ENCODE measurements at regions not wholly inside any gene's neighbourhood (a gene's known extent, or its start where the extent isn't known, plus 50 kb on each side); places are given as distances from the start of the nearest gene placed in this dataset.

- DNase-seq = no peak
Observed at GRCh38 chr10:128222332-128222849, 96.2 kb upstream of the MKI67 start.

DNA sequence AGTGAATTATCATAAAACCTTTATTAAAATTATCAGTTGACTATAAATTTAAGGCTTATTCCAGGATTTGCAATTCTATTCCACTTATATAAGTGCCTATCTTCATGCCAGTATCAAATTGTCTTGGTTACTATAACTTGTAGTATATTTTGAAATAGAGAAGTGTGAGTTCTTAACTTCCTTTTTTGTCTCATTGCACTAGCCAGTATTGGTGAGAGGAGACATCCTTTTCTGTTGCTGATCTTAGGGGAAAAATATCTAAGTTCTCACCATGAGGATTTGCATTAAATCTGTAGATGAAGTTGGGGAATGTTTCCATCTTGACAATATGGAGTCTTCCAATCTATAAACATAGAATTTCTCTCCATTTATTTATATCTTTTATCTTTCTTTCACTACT is 104.2 kb upstream of the MKI67 start:
- DNase-seq = no peak

DNA sequence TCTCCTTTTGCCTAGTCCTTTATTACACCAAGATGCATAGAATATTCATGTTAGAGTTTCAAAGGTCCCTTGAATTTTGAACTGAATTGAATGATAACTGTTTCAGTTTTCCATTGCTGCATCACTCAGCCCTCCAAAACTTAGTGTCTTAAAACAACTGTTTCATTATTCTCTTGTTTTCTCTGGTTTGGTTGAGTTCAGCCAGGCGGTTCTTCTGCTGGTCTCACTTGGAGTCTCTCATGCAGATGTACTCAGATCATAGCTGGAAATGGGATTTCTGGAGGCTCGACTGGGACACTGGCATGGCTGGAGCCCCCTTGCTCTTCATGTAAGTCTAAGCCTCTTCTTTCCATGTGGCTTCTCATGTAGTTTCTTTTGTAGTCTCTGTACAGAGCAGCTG is 107.2 kb upstream of the MKI67 start:
- DNase-seq = no peak

- no peak for DNase-seq
Observed at GRCh38 chr10:128237710-128238109, 111.5 kb upstream of the MKI67 start.

- DNase-seq = no peak
Observed at GRCh38 chr10:128241023-128241422, 114.8 kb upstream of the MKI67 start.

DNA sequence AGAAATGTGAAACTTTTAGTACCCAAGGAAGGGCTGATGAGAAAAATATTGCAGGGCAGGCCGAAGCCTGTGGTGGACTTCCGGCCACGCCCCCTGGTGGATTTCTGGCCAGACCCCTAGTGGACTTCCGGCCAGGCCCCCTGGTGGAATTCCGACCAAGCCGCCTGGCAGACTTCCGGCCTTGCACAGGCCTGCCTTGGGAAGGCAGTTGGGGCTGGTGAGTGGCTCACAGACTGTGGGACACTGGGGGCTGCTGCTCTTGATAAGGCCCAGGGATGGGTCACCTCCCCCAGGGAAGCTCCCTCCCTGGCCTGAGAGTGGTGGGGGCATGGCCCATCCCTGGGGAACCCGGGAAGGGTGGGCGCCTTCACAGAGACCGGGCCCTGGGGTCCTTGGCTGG is 116.4 kb upstream of the MKI67 start:
- no peak for DNase-seq

- no peak for DNase-seq
Observed at GRCh38 chr10:128245026-128245425, 118.8 kb upstream of the MKI67 start.

GRCh38 chr10:128247576-128247975 is 121.4 kb upstream of the MKI67 start:
- no peak for DNase-seq

DNA sequence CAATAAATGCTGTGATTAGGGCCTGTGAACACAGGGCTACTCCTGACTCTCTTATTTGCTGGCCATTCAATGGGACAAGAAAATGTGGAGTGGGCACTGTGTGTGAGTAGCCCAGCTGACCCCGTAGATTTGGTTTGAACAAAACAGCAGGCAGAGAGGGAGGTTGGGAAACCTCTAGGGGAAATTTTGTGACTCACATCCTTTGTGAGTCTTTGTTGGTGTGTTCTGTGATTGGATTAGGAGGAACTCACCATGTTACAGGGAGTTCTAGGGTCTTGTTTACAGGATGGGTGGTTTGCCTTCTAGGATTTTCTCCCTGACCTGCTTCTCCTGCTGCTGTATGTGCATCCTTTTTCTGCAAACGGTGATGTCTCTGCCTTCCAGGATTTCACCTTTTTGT is 128.3 kb upstream of the MKI67 start:
- no peak for DNase-seq

GRCh38 chr10:128257428-128257827 is 131.2 kb upstream of the MKI67 start:
- no peak for DNase-seq

- no peak for DNase-seq
Observed at GRCh38 chr10:128258421-128258976, 132.3 kb upstream of the MKI67 start.

DNA sequence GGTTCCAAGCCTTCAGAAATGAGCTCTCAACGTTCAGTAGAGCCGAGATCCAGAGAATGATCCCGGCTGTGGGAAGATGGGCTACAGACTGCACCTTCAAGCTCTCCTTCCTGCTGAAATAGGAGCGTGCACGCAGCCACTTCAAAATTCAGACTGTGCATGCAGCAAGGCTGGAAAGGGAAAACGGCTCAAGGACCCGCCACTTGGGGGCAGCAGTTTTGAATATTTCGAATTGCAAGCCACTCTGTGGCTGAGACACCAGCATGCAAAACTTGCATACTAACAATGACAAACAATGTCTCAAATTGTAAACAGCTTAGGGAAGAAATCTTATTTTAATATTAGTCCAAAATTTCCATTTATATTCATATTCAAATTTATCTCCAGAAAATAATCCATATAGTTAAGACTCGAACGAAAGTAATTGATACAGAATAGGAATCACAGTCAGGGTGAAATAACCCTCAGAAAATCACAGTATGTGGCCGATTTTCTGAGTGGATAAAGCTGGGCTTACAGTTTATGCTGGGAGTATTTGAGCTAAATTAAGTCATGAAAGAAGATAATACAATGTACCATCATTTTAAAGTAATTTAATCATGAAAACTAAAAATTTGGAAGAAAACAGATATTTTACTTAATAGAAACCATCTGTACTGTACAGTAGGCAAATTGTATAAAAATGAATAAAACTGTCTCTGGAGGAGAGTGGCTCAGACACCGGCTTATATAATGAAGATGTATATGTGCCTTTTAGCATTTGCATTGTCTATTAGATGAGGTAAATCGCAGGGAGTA is 137.9 kb upstream of the MKI67 start:
- DNase-seq = no peak

- no peak for DNase-seq
Observed at GRCh38 chr10:128265596-128265995, 139.4 kb upstream of the MKI67 start.

DNA sequence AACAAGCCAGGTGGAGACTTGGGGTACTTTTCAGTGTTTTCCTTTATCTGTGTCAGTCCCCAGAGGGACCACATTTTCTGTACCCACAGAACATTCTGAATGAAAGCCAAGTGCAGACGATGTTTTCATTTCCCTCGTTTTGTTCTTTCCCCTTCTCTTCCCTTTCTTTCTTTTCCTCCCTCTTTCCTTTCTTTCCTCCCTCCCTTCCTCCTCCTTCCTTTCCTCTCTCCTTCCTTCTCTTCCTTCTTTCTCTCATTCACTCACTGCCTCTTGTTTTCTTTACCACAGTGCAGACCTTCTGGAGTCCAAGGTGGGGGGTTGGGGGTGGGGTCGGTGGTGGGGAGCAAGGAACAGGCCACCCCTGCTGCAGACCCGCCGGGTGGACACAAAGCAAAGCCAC is 141.4 kb upstream of the MKI67 start:
- no peak for DNase-seq

DNA sequence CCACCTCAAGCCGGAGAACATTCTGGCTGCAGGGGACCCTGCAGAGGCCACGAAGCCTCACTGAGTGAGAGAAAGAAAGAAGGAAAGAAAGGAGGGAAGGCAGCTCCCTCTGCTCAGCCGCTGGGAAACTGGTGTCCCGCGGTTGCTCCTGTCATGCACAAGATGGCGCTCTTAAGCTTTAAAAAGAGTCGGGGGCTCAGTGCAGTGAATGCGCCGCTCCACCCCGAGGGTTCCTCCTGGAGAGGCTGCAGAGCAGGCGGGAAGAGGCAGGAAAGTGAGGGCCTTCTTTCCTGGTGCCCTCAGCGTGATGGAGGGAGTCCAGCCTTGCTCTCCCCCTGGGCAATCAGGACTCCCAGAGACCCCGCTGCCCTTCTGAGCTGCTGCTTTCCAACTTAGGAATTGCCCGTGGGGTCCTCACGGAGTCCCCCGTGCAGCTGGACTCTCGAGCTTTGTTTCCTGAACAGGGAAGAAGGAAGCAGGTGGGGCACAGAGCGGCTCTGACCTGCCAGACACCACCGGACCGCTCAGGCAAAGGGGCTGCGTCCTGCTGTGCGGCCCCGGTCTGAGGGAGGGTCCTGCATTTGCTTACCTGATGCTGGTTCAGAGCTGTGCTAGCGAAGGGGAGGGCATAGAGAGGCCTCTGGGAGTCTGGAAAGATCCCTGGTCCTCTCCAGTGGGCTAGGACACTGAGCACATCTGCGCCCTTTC is 141.9 kb upstream of the MKI67 start:
- no peak for DNase-seq

DNA sequence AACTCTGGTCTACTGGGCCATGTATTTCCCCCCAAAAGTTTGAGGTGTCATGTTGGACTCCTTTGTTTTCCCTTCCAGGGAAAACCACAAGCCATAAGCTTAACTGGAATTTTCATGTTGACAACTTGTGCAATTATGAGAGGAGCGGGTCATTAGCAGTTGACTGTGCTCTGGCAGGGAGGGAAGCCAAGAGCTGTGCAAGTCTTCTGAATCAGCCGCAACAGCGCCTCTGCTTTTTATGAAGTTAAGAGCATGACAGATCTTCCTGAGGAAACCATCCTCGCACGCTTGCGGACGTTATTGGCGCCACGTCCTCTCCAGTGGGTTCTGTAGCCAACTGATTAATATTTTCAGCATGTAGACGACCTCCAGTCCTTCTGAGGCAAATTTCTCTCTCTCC is 148.7 kb upstream of the MKI67 start:
- no peak for DNase-seq

DNA sequence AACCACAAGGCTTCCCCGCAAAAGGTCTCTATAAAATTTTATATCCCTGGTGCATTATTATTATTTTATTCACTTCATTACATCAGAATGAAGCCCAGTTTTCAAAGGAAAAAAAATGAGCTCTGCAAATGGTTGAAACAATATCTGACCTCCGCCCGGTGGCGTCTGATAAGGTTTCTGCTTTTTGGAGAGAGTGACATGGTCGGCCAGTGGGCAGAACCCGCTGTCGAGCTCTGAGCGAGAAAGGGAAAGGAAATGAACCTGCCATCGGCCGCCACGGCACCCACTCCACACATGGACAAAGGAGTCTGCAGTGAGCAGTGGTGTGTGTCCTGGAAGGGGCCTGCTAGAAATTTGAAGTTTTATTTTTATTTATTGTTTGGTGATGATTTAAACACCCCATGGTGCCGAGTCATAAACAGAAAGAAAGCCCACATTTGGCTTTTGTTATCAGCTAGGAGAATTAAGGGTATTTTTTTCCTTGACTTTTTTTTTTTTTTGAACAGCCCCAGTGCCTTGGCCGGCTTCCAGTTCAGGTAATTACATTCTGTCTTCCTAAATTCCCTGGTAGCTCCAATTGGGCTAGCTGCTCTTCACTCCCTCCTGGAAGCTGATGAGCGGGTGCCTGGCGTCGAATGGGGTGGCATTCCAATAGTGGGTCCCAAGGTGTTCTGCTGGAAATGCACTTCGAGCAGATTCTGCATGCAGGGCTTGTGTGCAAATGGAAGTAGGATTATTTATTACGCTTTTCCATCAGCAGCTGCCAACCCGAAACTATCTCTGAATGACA is 149.4 kb upstream of the MKI67 start:
- DNase-seq = no peak

DNA sequence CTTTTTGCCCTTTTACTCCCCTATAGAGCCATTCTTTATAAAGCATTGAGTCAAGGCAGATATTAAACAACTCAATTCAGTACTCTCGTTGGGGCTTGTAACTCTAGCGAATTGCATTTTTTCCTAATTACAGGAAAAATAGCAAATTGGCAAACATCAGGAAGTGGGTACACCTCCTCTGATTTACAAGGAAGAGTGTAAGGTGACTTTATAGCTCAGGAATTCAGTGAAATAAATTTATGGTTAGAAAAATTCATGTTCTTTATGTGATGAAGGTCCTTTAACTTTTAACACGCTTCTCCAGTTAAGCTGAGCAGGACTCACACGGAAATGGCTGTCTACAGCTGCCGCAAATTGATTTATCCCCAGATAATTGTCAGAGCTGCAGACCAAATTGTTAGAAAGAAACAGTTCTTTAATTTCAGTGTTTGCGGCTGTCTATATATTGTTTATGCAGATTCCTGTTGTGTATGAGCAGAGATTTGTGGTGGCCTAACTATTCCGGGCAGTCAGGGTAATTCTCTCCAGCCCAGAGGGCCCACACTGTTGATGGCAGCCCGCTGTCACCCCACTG is 151.1 kb upstream of the MKI67 start:
- DNase-seq = no peak

DNA sequence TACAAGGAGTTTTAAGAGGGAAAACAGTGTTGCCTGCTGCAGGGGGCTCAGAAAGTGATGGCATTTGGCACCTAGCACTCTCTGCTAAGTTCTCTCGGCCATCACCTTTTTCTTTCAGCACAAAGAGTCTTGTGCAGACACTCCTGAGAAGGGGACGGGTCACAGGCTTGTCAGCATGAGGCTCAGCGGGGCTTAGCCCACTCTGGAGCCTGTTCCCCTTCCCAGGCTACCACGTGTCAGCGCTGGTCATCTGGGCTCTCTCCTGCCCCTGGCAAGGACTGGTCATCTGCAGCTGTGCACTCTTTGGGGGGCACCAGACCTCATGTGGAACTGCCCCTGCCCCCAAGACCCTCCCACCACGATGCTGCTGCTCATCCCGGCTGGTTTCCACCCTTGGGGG is 152.1 kb upstream of the MKI67 start:
- no peak for DNase-seq

DNA sequence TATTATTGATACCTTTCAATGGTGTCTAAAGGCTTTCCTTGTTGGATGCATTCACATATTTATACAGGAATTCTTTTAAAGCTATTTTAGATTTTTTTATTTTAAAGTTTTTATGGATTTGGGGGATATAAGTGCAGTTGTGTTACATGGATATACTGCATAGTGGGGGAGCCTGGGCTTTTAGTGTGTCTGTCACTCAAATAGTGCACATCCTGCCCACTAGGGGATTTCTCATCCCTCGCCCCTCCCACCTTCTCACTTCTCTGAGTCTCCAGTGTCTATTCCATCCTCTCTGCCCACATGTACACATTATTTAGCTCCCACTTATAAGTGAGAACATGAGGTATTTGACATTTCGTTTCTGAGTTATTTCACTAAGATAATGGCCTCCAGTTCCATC is 154.0 kb upstream of the MKI67 start:
- DNase-seq = no peak

GRCh38 chr10:128281343-128281742 is 155.1 kb upstream of the MKI67 start:
- no peak for DNase-seq

GRCh38 chr10:128281861-128282260 is 155.6 kb upstream of the MKI67 start:
- no peak for DNase-seq

All from NCI-H187 treated with DMSO at 0.1 percent for 48 hours (cell line).